Right ventricle myocardium superior (tissue), 1 donor: ENCODE measurements at regions not wholly inside any gene's neighbourhood (a gene's known extent, or its start where the extent isn't known, plus 50 kb on each side); places are given as distances from the start of the nearest gene placed in this dataset.
"Not testable (repeated sequence)": the region's sequence is repeated elsewhere in the genome, so short reads cannot be mapped to it uniquely, and the experiment has no call there.

ENCODE experiments used
- ATAC-seq: fragments of 200-7000 bp; cut with Tn5 transposase; one replicate; pipeline ENCODE4 v1.9.1; 2020; ENCODE audit warnings: mild to moderate bottlenecking; ENCODE audit not compliant: poor library complexity
- DNase-seq: peaks from one replicate; pipeline ENCODE4 v3.0.0-alpha.2; 2020
- intact Hi-C: fragments of 100-400 bp; cut with DNase I; formaldehyde crosslinking; loops from one replicate; pipeline ENCODE4 v1.11.2; 2022
- donor health status: DM: no; HTN: yes; CAD: no; lungs with severe emphysema.

DNA sequence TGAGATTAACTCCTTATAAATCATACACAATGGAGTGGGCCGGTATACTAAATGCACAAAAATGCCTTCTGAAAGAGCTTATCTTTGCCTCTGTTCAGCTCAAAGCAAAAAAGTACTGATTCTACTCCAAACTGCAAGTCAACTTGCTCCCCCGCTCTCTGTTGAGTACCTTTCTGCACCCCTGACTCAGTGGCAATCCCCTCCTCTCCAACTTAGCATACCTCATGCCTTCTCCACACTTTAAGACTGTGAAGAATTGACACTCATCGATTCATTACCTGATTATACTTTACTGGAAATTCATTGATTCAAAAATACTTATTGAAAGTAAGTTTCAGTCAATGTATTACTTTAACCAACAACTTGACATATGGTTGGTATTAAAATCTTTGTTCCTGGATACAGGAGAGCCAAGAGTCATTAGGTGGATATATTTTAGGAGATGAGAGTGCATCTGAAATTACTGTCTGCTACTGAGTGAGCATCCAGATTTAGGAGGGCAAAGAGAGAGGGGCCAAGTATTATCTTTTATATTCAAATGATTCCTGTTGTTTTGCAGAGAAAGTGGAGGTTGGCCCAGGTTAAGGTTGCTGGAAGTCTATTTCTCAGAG is 187.7 kb downstream of the ICOS start:
- DNase-seq, result no peak
- no peak for ATAC-seq
- intact Hi-C loops, result no loop called here

DNA sequence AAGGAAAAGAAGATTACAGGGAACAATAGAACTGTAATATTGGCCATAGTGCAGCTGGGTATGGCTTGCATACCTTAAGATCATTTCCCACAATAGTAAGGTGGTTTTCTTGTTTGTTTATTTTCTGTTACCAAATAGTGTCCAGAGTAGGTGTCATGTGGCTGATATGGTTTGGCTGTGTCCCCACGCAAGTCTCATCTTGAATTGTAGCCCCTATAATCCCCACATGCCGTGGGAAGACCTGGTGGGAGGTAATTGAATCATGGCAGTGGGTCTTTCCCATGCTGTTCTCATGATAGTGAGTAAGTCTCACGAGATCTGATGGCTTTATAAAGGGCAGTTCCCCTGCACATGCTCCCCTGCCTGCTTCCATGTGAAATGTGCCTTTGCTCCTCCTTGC is 190.1 kb downstream of the ICOS start:
- ATAC-seq, result no peak
- intact Hi-C loops, result no loop called here
- DNase-seq, result no peak

DNA sequence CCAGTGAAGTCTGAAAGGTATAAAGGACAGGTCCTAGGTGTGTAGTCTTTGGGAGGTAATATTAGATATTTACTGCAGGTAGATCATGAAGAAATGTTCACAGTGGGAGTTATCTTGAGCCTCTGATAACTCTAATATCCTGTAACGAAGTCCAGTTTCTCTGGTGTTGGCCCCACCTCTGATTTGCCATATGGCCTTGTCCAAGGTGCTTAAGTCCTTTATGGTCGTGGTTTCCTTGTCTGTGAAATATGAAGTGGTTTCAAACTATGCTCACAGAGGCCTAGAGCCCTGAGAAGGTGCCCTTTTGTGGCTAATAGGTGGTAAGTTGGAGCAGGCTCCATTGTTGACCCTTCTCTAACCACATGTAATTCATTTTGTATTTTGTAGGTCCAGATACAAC is 190.7 kb downstream of the ICOS start:
- intact Hi-C loops, result no loop called here
- no peak for DNase-seq
- ATAC-seq, result no peak

DNA sequence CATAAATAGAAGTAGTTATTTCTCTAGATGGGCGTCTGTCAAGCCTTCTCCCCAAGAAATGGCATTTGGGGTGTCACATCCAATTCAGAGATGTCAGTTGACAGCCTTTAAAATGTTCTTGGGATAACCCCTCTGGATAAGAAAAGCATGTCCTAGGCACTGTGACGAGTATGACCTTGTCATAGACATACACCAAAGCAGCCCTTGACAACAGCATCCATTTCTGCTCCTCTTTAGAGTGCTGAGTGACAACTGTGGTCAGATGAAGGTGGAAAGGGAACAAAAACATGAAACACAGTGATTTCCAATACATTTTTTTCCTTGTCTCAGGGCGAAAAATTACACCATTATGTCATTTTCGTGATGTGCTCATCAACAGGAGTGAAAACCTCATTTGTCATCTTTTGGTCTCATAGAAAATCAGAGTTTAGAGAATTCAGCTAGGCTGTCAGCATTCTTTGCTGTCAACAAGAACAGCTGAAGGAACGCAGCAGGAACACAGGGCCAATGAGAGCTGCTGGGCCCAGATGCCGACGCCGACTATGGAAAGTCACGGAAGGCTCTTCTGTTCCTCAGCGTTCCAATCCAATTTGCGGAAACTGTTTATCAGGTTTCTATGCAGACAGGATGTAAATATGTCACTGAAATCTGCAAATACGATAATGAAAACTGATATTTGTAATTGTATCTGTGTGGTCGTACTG is 193.2 kb downstream of the ICOS start:
- DNase-seq, result peak; percentile 74
- peak; percentile 94 for ATAC-seq
- intact Hi-C loops, result no loop called here

DNA sequence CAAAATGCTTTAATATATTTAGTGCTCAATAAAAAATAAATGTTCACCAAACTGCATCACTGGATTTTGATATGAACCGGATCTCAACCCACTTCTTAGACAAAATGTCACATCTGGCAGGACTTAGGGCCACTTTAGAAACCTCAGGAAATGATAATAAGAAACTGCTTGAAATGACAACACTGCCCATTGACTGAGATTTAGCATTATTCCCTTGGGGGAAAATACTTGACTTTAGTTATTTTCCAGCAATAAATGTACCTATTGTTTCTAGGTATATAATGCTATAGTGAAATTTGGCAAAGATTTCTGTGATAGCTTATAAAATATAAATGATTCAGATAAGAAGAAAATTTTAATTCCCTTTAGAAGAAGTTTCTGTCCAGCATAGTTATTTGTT is 195.1 kb downstream of the ICOS start:
- intact Hi-C loops, result no loop called here
- DNase-seq (no peak), ATAC-seq (no peak)

DNA sequence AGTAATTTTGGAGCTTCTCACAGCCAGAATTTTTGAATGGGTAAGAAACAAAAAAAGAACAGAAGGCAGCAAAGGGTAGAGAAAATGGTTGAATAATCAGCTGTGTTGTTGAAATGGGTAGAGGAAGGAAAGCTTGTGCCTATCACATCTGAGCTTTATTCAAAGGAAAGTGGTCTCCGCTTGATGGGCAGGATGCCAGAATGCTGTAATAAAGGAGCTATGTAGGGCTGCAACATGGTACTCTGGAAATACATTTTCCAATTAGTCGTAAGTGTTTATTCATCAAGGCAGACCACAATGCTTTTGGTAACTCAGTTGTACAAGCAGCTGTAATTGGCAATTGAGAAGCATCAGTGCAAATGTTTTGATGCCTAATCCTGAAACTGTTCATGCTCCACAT is 196.9 kb downstream of the ICOS start:
- no peak for ATAC-seq
- intact Hi-C loops, result no loop called here

DNA sequence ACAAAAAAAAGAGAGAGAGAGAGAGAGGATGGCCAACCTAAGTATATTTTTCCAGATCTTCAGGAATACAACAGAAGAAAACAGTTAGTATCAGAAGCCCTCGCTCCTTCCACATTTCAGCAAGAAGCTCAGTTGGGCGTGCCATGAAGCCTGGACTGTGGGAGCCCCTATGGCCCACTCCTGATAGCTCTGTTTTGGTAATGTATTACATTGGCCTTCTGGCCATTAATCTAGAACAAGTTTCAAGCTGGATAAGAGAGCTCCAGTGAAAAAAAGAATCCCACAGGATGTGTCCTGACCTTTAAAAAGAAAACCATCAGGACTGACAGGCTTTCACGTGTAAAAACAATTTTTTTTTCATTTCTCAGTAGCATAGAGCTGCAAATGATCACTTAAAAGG is 197.9 kb downstream of the ICOS start:
- ATAC-seq, result peak; percentile 42
- intact Hi-C loops, result no loop called here

More for the DNA sequence above, 196.9 kb downstream of the ICOS start:
- no peak for DNase-seq

DNA sequence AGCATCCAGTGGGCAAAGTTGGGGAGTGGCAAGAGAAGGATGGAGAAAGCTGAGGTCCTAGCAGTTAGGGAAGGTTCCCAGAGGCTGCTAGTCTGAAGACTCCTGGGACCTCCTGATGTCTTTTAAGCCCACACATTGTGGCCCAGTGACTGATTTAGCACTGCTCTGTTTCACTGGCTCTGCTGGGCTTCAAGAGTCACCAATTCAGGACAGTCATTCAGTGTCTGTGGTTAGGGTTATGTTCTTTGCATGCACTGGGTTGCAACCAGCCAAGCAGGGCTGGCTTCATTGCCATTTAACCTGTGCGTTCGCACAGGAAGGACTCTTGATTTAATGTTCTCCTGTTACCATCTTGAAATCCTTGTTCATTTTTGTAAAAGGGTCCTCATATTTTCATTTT is 199.2 kb downstream of the ICOS start:
- DNase-seq (no peak), ATAC-seq (no peak)
- intact Hi-C loops, result no loop called here

More for the DNA sequence above, 197.9 kb downstream of the ICOS start:
- DNase-seq, result no peak

DNA sequence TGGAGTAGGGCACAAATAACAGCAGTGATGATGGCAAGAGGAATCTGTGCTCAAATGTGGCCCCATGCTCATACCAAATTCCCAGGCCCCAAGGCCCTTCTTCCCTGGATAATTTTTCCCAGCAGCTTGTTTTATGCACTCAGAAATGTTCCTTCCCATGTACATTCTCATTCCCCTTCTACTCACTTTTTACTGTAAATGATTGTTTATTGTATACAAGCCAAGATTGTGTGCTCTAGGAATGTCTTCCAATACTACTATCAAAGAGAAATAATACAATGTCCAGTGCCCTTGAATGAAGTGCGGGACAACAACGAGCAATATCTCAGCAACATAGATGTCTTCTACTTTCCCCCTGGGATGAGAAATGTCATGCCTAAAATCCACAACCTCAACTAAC is 201.6 kb downstream of the ICOS start:
- ATAC-seq (no peak), DNase-seq (no peak)
- intact Hi-C loops, result no loop called here

DNA sequence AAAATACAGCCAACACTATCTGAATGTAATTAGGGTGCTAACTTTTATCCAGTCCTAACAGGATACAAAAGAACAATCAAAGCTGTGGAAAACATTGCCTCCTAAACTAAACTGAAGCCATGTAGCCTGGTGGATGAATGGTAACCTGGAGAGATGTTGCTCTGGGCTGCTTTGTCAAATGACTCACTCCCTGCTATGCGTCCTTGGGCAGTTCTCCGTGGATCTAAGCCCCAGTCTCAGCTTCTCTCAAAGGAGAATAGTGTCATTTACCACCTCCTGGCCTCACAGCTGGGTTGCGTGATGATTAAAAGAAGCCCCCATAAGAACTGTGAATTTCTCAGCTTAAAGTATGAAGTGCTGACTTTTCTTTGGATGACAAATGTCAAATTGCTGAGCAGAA is 203.7 kb downstream of the ICOS start:
- ATAC-seq (no peak), DNase-seq (no peak)
- intact Hi-C loops, result no loop called here

DNA sequence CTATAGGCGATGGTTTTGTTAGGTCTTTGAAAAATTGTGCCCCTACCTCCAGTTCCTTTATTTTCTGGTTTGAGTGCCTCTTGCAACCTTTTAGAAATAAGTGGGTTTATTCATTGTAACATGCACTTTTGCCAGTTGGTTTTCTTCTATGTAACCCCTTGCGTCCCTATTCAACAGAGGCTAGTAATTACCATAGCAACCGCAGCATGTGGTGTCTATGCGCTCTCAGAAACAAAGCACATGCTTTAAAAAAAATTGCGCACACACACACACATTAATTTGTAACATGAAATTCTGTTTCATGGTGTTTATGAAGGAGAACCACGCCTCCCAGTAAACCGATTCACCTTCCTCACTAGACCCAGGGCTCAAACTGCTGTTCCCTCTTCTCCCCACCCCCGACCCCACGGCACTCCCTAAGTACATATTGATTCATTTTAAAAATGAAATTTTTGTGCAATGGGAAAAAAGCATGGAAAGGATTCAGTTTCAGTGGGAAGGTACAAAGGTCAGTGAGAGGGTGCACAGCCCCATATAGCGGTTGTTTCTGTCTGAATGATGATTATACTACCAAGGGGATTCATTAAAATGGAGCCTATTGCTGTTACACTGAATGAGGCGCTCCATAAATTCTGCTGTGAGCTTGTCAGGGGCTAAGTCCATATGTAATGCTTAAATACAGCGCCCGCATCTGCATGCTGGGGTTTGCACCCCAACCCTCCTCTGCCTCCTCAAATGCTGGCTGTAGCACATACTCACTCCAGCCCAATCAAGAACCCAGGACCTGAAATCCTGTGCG is 206.9 kb downstream of the ICOS start:
- intact Hi-C loops, result no loop called here

DNA sequence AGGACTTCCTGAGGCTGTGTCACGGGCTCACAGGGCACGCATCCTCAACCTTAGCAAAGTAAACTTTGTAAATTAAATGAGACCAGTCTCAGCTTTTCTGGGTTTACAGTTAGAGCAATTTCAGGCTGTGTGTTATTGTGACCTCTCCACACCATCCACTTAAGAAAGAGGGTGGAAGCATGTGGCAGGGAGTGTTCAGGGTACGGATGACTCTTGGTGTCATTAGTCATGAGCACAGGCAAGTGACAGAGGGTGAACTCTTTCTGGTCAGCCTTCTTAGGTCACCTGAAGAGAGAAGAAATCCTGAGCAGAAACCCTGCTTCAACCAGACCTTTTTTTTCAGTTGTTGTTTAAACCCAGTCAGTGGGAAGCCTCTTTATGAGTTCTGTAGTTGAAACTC is 207.9 kb downstream of the ICOS start:
- no peak for ATAC-seq
- intact Hi-C loops, result no loop called here

More for the DNA sequence above, 206.9 kb downstream of the ICOS start:
- ATAC-seq (no peak), DNase-seq (no peak)

DNA sequence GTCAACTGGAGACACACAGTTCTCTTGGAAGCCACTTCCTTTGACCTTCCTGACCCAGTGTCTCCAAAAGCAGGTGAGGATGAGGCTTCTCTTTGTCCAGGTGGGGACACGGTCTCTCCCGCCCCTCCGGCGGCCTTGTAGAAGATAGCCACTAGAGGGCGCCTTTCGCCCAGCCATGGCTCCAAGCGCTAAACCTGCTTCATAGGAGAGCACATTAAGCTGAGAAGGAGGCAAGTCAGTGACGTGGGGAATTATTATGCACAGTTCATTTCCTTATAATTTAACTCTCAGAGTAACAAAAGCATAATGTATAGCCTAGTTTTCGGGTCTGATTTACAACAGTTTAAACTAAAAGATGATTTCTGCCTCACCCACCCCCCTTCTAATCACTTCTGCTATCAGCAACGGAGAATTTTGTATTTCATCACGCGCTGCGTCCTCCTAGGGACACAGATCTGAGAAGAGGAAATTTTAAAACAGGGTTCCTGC is 208.7 kb downstream of the ICOS start:
- peak; percentile 80 for DNase-seq
- ATAC-seq, result peak; percentile 99
- intact Hi-C loops, result no loop called here

More for the DNA sequence above, 207.9 kb downstream of the ICOS start:
- DNase-seq, result no peak

DNA sequence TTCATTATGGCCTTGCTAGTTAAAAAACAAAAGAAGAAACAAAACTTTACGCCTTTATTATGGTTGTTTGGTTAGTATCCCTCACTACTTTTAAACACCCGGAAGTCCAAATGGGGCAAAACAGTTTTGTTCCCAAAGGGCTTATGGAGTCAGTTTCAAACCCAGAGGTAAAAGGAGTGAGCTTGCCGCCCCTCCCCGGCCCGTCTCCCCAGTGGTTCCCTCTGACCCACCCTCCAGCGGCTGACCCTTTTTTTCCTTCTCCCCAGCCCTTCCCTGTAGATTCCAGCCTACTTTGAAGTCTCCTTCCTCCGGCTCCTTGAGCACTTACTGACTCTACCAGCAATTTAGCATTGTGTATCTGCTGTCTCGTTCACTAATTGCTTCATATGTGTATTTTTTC is 209.2 kb downstream of the ICOS start:
- DNase-seq (no peak), ATAC-seq (peak; percentile 40)
- intact Hi-C loops, result no loop called here

DNA sequence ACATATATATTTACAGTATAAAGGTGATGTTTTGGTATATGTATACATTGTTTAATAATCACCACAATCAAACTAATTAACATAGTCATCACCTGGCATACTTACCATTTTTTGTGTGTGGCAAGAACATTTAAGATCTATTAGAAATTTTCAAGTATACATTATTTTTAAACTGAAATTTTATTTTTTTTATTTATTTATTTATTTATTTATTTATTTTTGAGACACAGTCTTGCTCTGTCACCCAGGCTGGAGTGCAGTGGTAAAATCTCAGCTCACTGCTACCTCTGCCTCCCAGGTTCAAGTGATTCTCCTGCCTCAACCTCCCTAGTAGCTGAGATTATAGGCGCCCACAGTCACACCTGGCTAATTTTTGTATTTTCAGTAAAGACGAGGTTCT is 210.5 kb downstream of the ICOS start:
- intact Hi-C loops, ATAC-seq, DNase-seq: not testable (repeated sequence)

DNA sequence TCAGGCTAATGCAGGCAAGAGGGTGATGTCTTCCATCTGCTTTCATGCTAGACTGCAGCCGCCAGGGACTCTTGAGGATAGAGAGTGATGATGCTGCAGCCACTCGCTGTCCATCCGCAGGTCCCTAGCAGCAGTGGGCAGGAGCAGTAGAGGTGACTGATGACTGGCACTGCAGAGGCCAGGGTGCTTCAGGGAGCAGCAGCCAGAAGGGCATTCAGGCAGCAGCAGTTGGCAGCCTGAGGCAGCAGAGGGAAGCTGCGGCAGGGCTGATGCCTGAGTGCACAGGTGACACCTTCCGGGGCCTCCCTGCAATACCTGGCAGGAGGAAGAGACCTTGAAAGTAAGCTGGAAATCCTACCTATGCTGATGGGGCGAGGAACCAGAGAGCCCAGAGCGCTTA is 214.2 kb downstream of the ICOS start:
- ATAC-seq, result no peak
- DNase-seq, result no peak
- intact Hi-C loops, result no loop called here

DNA sequence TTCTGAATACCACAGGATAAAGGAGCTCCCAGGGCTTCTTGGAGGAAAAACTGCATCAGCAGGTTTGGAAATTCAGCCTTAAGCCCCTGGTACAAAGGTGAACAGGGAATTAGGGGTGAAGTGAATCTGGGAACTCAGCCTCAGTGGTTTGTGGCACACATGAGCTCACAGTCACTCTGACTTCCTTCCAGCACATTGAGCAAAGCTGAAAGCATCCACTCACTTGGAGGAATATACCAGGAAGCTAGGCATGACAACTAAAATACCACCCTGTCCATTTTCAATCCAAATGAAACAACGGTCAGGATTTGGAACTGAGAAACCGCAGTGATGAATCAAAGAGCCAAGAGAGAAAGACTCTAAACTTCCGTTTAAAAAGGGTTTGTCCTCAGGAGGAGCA is 216.1 kb downstream of the ICOS start:
- intact Hi-C loops, result no loop called here
- ATAC-seq (no peak), DNase-seq (no peak)

DNA sequence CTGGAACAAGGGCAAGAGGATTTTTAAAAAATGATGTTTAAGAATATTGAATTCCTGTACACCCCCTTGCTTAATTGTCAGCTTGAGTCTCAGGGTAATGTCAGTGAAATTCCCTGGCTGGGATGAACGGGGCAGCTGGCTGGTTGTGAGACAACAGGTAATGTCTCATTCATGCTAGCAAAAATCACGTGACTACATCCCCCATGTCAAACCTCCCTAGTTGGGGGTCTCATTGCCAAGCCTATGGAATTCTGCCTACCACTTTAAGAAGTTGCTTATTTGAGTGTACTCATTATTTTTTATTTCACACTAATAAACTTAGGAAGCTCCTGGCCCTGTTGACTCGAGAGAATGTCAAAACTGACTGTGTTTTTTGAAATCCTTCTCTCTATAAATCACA is 218.3 kb downstream of the ICOS start:
- no peak for DNase-seq
- no peak for ATAC-seq
- intact Hi-C loops, result no loop called here

DNA sequence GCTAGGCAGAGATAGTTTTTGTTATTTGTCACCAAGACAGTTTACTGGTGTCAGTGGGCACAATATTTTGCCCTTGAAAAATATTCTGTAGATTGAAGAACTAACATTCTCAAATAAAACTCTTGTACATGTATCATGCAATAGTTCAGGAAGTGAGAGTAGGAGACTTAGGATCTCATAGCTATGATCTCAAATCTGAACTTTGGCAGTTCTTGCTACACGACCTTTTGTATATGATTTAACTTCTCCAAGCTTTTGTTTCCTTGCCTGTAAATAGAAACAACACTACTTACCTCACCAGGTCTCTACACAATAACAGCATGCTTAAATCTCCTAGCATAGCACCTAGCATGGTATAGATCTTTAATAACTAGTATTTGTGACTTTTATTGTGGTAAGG is 219.9 kb downstream of the ICOS start:
- intact Hi-C loops, result no loop called here

DNA sequence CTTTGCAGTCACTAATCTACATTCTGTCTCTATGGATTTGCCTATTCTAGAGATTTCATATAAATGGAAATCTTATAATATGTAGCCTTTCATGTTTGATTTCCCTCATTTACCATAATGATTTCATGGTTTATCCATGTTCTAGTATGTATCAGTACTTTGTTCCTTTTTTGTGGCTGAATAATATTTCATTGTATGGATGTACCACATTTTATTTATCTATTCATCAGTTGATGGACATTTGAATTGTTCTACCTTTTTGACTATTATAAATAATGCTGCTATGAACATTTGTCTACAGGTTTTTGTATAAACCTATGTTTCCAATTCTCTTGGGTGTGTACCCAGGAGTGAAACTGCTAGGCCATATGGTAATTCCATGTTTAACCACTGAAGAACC is 221.1 kb downstream of the ICOS start:
- ATAC-seq, result no peak
- intact Hi-C loops, result no loop called here
- no peak for DNase-seq

More for the DNA sequence above, 219.9 kb downstream of the ICOS start:
- ATAC-seq (no peak), DNase-seq (no peak)
